SK-N-SH (cell line): ENCODE measurements at regions not wholly inside any gene's neighbourhood (a gene's known extent, or its start where the extent isn't known, plus 50 kb on each side); places are given as distances from the start of the nearest gene placed in this dataset.

Source experiments
- EZH2phosphoT487 ChIP-seq: fragments of 200-600 bp; sonication (generic); IDR thresholded peaks from 2 replicates; pipeline ENCODE4 v1.6.1; 2017; ENCODE audit warnings: low read depth, mixed run types, mild to moderate bottlenecking, antibody characterized with exemption, moderate library complexity, borderline replicate concordance
- MEF2A ChIP-seq: IDR thresholded peaks from 2 replicates; pipeline ENCODE4 v1.4.0; 2012; ENCODE audit warnings: low read depth, borderline replicate concordance
- RCOR1 ChIP-seq: fragments of 150-350 bp; IDR thresholded peaks from 2 replicates; pipeline ENCODE4 v1.6.1; 2017; ENCODE audit warnings: antibody characterized with exemption, low read length

DNA sequence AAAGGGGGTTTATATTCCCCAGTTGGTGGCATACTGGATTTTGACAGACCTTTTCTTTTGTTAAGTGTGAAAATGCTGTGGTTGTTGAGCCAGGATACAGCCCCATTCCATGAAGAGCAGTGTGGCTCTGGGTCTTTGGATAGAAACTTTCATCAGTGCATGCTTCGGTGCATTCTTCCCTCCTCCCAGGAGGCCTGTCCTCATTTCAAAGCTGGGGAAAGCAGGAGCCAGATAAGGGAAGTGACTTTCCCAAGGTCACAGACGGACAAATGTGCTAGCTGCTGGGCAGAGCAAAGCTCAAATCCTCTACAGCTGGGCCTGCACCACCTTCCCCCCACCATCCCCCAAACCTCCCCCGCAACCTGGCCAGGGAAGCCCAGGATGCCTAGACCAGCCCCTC is 184.5 kb upstream of the NTM start:
- TF ChIP-seq EZH2phosphoT487 (no peak), MEF2A (no peak), RCOR1 (no peak)
